ENCODE measurements at regions not wholly inside any gene's neighbourhood (a gene's known extent, or its start where the extent isn't known, plus 50 kb on each side); places are given as distances from the start of the nearest gene placed in this dataset.
"Not testable (repeated sequence)": the region's sequence is repeated elsewhere in the genome, so short reads cannot be mapped to it uniquely, and the experiment has no call there.

GRCh38 chr9:104195142-104195541 lies 101.0 kb downstream of the SMC2 start:
- not testable (repeated sequence) for DNase-seq

DNA sequence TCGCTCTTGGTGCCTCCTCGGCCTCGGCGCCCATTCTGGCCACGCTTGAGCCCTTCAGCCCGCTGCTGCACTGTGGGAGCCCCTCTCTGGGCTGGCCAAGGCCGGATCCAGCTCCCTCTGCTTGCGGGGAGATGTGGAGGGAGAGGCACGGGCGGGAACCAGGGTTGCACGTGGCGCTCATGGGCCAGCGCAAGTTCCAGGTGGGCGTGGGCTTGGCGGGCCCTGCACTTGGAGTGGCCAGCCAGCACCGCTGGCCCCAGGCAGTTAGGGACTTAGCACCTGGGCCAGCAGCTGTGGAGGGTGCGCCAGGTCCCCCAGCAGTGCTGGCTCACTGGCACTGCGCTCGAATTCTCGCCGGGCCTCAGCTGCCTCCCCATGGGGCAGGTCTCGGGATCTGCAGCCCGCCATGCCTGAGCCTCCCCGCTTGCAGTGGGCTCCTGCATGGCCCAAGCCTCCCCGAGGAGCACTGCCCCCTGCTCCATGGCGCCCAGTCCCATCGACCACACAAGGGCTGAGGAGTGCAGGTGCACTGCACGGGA lies 106.4 kb downstream of the SMC2 start:
- no peak for DNase-seq

DNA sequence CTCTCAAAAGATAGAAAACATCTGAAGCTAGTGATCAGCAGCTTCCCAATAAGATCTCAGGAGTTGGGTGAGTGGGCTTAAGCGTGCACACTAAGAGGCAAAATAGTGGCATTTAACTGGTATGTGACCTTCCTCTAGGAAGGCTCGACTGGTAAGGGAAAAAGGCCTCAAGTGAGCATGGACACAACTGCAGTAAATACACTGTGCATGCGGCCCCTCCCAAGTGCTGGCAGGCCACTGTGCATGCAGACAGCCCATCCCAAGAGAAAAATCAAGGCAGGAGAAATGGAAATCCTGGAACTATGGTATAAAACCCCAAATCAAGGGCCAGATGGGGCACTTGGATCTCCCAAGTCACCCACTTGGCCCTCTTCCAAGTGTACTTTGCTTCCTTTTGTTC lies 112.7 kb downstream of the SMC2 start:
- DNase-seq = no peak

- no peak for DNase-seq
These were observed 115.3 kb downstream of the SMC2 start for GRCh38 chr9:104209387-104209786.

DNA sequence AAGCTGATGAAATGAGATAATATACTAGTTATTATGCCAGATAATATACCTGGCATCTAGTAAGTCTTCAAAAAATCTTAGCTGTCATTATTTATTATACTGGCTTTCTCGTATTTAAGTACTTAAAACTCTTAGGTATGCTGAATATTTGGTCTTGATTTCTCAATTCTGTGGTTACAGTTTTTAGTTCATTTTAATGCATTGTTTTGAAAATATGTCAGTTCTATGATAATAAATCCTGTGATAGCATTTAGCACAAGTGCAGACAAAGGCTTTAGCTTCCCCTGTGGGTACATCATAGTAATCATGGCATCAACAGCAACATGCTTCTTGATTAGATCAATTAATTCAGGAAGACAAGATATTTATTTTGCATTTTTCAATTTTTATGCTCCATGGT lies 133.0 kb downstream of the SMC2 start:
- peak; percentile 20 for DNase-seq

GRCh38 chr9:104232781-104233341 lies 138.8 kb downstream of the SMC2 start:
- DNase-seq = peak; percentile 51

GRCh38 chr9:104233366-104233765 lies 139.3 kb downstream of the SMC2 start:
- no peak for DNase-seq

DNA sequence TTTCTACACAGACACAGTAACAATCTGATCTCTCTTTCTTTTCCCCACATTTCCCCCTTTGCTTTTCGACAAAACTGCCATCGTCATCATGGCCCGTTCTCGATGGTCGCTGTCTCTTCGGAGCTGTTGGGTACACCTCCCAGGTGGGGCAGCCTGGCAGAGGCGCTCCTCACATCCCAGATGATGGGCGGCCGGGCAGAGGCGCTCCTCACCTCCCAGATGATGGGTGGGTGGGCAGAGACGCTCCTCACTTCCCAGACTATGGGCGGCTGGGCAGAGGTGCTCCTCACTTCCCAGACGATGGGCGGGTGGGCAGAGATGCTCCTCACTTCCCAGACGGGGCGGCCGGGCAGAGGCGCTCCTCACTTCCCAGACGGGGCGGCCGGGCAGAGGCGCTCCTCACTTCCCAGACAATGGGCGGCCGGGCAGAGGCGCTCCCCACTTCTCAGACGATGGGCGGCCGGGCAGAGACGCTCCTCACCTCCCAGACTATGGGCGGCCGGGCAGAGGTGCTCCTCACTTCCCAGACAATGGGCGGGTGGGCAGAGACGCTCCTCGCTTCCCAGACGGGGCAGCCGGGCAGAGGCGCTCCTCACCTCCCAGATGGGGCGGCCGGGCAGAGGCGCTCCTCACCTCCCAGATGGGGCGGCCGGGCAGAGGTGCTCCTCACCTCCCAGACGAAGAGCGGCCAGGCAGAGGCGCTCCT lies 140.7 kb downstream of the SMC2 start:
- DNase-seq = not testable (repeated sequence)

GRCh38 chr9:104235347-104236120 lies 141.4 kb downstream of the SMC2 start:
- not testable (repeated sequence) for DNase-seq

DNA sequence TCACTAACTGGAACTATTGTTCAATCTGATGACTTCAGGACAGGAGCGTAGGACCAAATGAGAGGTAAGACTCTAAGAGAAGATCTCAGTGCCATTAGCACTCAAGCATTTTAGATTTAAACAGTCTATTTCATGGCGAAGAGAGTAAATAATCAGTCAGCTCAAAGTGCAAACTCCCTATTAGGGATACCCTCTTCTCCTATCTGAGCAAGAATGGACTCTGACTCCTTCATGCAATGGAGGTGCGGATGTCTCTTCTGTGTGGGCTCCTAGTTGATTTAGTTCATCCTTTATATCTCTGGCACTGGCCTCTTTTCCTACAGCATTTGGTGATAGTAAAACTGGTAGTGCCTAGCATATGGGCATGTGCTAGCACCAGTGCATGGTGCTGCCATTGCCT lies 144.6 kb downstream of the SMC2 start:
- no peak for DNase-seq

- no peak for DNase-seq
These were observed 146.8 kb downstream of the SMC2 start for GRCh38 chr9:104240890-104241289.

DNA sequence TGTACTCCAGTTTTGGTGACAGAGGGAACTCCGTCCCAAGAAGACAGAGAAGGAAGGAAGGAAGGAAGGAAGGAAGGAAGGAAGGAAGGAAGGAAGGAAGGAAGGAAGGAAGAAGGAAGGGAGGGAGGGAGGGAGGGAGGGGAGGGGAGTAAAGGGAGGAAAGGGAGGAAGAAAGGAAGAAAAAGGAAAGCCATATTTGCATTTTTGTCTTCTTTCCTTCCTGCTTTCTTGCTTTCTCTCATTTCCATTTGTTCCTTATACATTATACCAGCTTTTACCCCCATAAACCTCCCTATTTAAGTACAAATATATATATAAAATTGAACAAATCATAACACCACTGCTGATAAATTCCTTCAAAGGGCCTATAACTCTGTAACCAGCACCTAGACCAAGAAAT lies 151.8 kb downstream of the SMC2 start:
- DNase-seq = no peak

- peak; percentile 12 for DNase-seq
These were observed 153.9 kb downstream of the SMC2 start for GRCh38 chr9:104247899-104248460.

DNA sequence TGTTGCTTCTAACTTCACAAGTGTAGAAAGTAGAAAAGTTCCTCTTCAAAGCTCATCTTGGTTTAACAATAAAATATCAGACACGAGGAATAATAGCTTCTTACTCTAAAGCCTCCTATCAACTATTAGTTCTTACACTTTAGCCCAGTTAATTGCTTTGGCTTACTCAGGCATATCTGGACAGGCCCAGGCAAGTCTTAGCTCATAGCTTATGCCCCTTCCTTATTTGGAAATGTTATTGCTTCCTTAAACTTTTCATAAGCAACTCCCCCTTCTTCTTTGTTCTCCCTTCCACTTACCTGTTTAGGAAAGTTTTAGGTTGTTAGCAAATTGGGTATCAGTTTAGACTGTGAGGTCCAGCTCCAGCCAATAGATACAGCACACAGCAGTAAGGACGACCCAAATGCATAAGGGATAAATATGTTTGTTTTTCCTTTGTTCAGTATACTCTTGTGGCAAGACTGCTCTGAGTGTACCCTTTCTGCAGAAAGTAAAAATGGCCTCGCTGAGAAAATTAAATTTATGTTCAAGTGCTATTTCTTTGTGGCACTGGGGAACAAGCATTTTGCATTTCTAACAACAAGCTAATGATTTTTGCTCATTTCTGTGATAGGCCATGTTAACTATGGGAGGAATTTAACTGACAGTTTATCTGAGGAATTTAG lies 162.1 kb downstream of the SMC2 start:
- DNase-seq = no peak

GRCh38 chr9:104256696-104257062 lies 162.6 kb downstream of the SMC2 start:
- no peak for DNase-seq

DNA sequence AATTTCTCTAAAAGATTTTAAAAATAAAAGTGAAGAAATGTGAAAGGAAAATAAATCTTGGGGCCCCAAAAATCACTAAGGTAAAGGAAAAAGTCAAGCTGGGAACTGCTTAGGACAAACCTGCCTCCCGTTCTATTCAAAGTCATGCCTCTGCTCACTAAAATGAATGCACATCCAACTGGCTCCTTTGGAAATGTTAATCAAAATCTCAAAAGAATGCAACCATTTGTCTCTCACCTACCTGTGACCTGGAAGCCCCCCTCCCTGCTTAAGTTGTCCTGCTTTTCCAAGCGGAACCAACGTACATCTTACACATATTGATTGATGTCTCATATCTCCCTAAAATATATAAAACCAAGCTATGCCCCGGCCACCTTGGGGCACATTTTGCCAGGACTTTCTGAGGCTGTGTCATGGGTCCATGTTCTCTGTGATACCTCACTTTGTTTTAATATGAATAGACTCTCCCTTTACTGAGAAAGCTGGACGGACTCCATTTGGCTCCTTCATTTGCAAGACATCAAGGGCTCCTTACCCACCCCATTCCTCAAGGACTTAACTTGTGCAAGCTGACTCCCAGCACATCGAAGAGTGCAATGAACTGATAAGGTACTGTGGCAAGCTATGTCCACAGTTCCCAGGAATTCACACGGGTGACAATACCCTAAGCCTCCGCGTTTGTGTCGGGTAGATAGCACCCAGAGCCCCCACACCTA lies 164.3 kb downstream of the SMC2 start:
- DNase-seq = no peak

GRCh38 chr9:104260004-104260403 lies 165.9 kb downstream of the SMC2 start:
- no peak for DNase-seq

- no peak for DNase-seq
These were observed 169.8 kb downstream of the SMC2 start for GRCh38 chr9:104263942-104264341.

GRCh38 chr9:104264431-104264830 lies 170.3 kb downstream of the SMC2 start:
- DNase-seq = no peak

- DNase-seq = no peak
These were observed 175.3 kb downstream of the SMC2 start for GRCh38 chr9:104269374-104269773.

- DNase-seq = no peak
These were observed 176.2 kb downstream of the SMC2 start for GRCh38 chr9:104269996-104270963.
